Hepatocyte (in vitro differentiated cells): ENCODE measurements at regions not wholly inside any gene's neighbourhood (a gene's known extent, or its start where the extent isn't known, plus 50 kb on each side); places are given as distances from the start of the nearest gene placed in this dataset.

Experiments used
- DNase-seq: peaks from one replicate; pipeline ENCODE4 v3.0.0-alpha.2; 2016; ENCODE audit warnings: low spot score
- H2AFZ ChIP-seq: fragments of 200-600 bp; sonication (generic); 2 replicates; pipeline ENCODE4 v1.6.0; 2016; ENCODE audit warnings: antibody characterized with exemption, mild to moderate bottlenecking
- H3K27ac ChIP-seq: fragments of 200-600 bp; sonication (generic); 2 replicates; pipeline ENCODE4 v1.5.1; 2016; ENCODE audit warnings: mild to moderate bottlenecking
- H3K27me3 ChIP-seq: fragments of 200-600 bp; sonication (generic); 2 replicates; pipeline ENCODE4 v1.6.1; 2016
- H3K36me3 ChIP-seq: fragments of 200-600 bp; sonication (generic); replicated peaks from 2 replicates; pipeline ENCODE4 v1.5.1; 2016; ENCODE audit warnings: low read depth; ENCODE audit not compliant: insufficient read depth
- H3K4me1 ChIP-seq: fragments of 200-600 bp; sonication (generic); 2 replicates; pipeline ENCODE4 v1.5.1; 2016; ENCODE audit warnings: mild to moderate bottlenecking, moderate library complexity; ENCODE audit not compliant: insufficient read depth
- H3K4me2 ChIP-seq: fragments of 200-600 bp; sonication (generic); 2 replicates; pipeline ENCODE4 v1.6.0; 2016
- H3K4me3 ChIP-seq: fragments of 200-600 bp; sonication (generic); 2 replicates; pipeline ENCODE4 v1.5.1; 2016; ENCODE audit warnings: mild to moderate bottlenecking
- H3K79me2 ChIP-seq: fragments of 200-600 bp; sonication (generic); 2 replicates; pipeline ENCODE4 v1.6.0; 2017; ENCODE audit warnings: mild to moderate bottlenecking
- H3K9me2 ChIP-seq: fragments of 200-600 bp; sonication (generic); replicated peaks from 2 replicates; pipeline ENCODE4 v1.6.0; 2017; ENCODE audit warnings: mild to moderate bottlenecking; ENCODE audit not compliant: insufficient read depth
- H3K9me3 ChIP-seq: fragments of 200-600 bp; sonication (generic); 2 replicates; pipeline ENCODE4 v1.5.1; 2016; ENCODE audit warnings: low read depth, mild to moderate bottlenecking
- H4K20me1 ChIP-seq: fragments of 200-600 bp; sonication (generic); 2 replicates; pipeline ENCODE4 v1.6.0; 2016; ENCODE audit warnings: mild to moderate bottlenecking; ENCODE audit not compliant: insufficient read depth, poor library complexity, severe bottlenecking
- CTCF ChIP-seq: fragments of 200-600 bp; sonication (generic); IDR thresholded peaks from 2 replicates; pipeline ENCODE4 v1.5.1; 2016; ENCODE audit warnings: antibody characterized with exemption, mild to moderate bottlenecking; ENCODE audit not compliant: poor library complexity
- EZH2 ChIP-seq: fragments of 200-600 bp; sonication (generic); IDR thresholded peaks from 2 replicates; pipeline ENCODE4 v1.6.1; 2016; ENCODE audit warnings: antibody characterized with exemption, mild to moderate bottlenecking, borderline replicate concordance
- EZH2phosphoT487 ChIP-seq: fragments of 200-600 bp; sonication (generic); IDR thresholded peaks from one replicate; pipeline ENCODE4 v1.6.1; 2018; ENCODE audit warnings: antibody characterized with exemption, mild to moderate bottlenecking, low read depth, moderate library complexity; ENCODE audit not compliant: unreplicated experiment, severe bottlenecking
- WGBS: methylation state at CpG from one replicate; pipeline ENCODE4 v1.1.6; 2016; ENCODE audit warnings: low lambda C conversion rate; ENCODE audit errors: missing lambda C conversion rate; 5-methylcytosine and 5-hydroxymethylcytosine counted together

- Histone ChIP-seq H3K79me2 (no peaks in the 10 kb centered on the region), H3K4me2 (no peak overlapping the region), H3K4me1 (no peaks in the 10 kb centered on the region), H4K20me1 (no peaks in the 10 kb centered on the region), H3K27ac (no peak overlapping the region), H3K27me3 (no peaks in the 10 kb centered on the region), H2AFZ (no peak overlapping the region), H3K36me3 (no peaks in the 10 kb centered on the region), H3K9me3 (no peaks in the 10 kb centered on the region), H3K9me2 (no peaks in the 10 kb centered on the region), H3K4me3 (no peak overlapping the region)
- no peak for DNase-seq
- 47% methylated on average over 3 of the region's 3 CpGs for WGBS
- no peak for TF ChIP-seq EZH2
- no peak for TF ChIP-seq EZH2phosphoT487
- no peak for TF ChIP-seq CTCF
These were observed 336.8 kb upstream of the CLNK start for GRCh38 chr4:11021333-11021732.

GRCh38 chr4:11019451-11020240, 335.1 kb upstream of the CLNK start:
- Histone ChIP-seq H3K36me3 (no peaks in the 10 kb centered on the region), H3K79me2 (no peaks in the 10 kb centered on the region), H4K20me1 (no peaks in the 10 kb centered on the region), H3K4me3 (no peak overlapping the region), H2AFZ (no peak overlapping the region), H3K9me3 (no peaks in the 10 kb centered on the region), H3K4me2 (no peak overlapping the region), H3K4me1 (no peaks in the 10 kb centered on the region), H3K27ac (no peak overlapping the region), H3K9me2 (no peaks in the 10 kb centered on the region), H3K27me3 (no peaks in the 10 kb centered on the region)
- DNase-seq: no peak
- no peak for TF ChIP-seq EZH2
- TF ChIP-seq EZH2phosphoT487: no peak
- TF ChIP-seq CTCF: no peak
- 63% methylated on average over 8 of the region's 8 CpGs for WGBS

GRCh38 chr4:11014199-11014598, 329.6 kb upstream of the CLNK start:
- Histone ChIP-seq H4K20me1 (no peaks in the 10 kb centered on the region), H3K4me2 (no peak overlapping the region), H3K4me1 (no peaks in the 10 kb centered on the region), H3K36me3 (no peaks in the 10 kb centered on the region), H3K9me2 (no peaks in the 10 kb centered on the region), H3K27ac (no peak overlapping the region), H2AFZ (no peak overlapping the region), H3K4me3 (no peak overlapping the region), H3K79me2 (no peaks in the 10 kb centered on the region), H3K27me3 (no peaks in the 10 kb centered on the region), H3K9me3 (no peaks in the 10 kb centered on the region)
- TF ChIP-seq EZH2: no peak
- no peak for TF ChIP-seq CTCF
- no peak for TF ChIP-seq EZH2phosphoT487
- DNase-seq: no peak
